HG03064 (cell line): ENCODE measurements at regions not wholly inside any gene's neighbourhood (a gene's known extent, or its start where the extent isn't known, plus 50 kb on each side); places are given as distances from the start of the nearest gene placed in this dataset.
"Not testable (repeated sequence)": the region's sequence is repeated elsewhere in the genome, so short reads cannot be mapped to it uniquely, and the experiment has no call there.

Source experiments
- ATAC-seq: cut with Tn5 transposase; IDR thresholded peaks from one replicate; pipeline ENCODE4 v1.9.1; 2021; ENCODE audit warnings: low read depth; ENCODE audit not compliant: unreplicated experiment

GRCh38 chr4:114334363-114334762 lies 264.2 kb upstream of the UGT8 start:
- ATAC-seq: not testable (repeated sequence)

- ATAC-seq: no peak
Measured at GRCh38 chr4:114334884-114335330, 263.7 kb upstream of the UGT8 start.

GRCh38 chr4:114335339-114335738 lies 263.3 kb upstream of the UGT8 start:
- ATAC-seq: no peak

GRCh38 chr4:114343015-114343414 lies 255.6 kb upstream of the UGT8 start:
- no peak for ATAC-seq

DNA sequence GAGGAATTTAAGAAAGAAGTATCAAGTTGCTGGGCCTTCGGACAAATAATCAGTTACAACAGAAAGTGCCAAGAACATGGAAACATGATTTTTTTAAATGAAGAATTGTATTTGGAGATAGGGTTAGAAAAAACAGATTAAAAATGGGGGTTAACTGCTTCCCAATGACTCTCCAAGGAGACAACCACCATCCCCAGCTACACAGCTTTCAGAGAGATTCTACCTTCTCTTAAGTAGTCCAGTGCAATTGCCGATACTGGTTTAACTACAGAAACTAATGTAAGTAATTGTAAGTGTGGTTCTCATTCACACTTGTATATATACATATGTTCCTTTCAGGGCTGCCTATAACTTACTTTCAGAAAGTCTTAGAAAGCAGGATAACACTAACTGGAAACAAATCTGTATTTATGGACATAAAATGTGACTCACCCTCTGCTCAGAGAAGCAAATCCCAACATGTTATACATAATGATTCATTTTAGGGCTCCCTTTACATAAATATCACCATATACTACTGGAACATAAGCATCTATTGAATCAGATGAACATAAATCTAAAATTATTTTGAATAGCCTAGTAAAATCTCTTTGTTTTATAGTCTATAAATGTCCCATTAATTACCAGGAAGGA lies 248.9 kb upstream of the UGT8 start:
- no peak for ATAC-seq

DNA sequence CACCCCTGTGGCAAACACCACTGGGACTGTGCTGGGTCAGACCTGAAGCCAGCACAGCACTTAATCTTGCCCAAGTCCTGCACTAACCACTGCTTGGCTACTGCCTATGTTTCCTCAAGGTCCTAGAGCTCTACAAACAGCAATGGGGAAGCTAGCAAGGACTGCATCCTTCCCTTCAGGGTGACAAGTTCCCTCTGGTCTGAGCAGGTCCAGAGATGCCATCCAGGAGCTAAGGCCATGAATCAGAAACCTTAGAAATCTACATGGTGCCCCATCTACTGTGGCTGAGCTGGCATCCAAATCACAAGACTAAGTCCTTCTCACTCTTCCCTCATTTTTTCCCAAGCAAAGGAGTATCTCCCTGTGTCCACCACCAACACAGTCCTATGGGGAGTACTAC lies 239.7 kb upstream of the UGT8 start:
- no peak for ATAC-seq

DNA sequence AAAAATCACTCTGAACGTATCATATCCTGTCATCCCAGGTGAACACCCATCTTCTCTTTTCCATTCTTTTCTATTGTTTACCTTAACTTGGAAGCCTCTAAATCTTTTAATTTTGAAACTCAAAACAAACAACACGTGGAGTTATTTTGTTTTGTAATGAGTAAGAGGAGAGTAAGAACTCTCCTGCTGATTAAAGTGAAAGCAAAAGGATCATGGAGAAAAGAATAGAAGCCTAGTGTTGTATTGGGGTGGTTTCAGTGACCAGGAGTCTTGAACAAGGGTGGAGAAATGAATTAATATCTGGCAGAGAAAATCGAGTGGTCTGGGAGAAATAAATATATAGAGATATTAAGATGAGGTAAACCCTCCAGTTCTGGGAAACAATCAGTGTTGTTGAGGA lies 237.4 kb upstream of the UGT8 start:
- no peak for ATAC-seq

DNA sequence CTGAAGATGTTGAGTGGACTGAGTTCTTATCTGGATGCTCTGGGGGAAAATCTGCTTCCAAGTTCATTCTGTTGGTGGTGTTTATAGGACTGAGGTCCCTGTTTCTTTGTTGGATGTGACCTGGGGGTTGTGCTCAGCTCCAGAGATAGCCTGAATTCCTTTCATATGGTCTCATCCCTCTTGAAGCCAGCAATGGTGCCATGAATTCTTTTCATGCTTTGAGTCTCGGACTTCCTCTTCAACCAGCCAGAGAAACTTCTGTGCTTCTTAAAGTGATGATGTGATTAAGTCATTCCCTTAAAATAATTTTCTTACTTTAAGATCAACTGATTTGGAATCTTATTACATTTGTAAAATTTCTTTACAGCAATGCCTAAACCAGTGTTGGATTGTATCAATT lies 233.8 kb upstream of the UGT8 start:
- ATAC-seq: no peak

GRCh38 chr4:114365591-114365990 lies 233.0 kb upstream of the UGT8 start:
- ATAC-seq: no peak

DNA sequence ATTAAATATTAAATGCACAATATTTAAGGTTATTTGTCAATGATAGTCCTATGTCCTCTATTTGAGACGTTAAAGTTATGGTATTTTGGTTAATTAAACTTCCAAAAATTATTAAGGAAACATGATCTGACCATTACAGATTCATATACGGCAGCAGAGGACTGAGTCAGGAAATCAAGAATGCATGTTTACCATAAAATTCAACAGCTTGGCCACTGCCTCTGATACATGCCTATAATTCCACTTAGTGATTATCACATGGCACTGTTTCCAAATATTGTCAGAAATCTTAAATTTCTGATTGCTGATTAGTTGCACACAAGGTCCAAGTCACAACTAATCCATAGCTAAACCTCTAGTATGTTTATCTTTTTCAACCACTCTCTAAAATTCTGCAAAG lies 232.2 kb upstream of the UGT8 start:
- ATAC-seq: no peak

DNA sequence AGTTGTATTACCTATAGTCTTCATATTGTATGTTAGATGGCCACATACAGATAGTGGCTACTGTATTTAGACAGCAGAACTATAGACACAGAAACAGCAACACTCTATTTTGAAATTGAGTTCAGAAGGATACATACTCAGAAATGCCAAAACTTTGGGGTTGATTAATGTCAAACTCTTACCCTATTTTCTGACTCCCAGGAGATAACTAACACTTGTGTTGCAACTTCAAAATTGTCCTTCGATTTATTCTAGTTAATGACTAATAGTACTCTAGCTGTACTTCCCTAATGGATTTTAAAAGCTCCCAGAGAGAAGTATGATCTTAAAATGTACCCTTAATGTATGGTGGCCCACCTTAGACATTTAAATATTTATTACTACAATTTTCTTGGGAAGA lies 229.9 kb upstream of the UGT8 start:
- no peak for ATAC-seq

GRCh38 chr4:114373508-114373907 lies 225.1 kb upstream of the UGT8 start:
- no peak for ATAC-seq

GRCh38 chr4:114378305-114378903 lies 220.2 kb upstream of the UGT8 start:
- ATAC-seq: no peak

- ATAC-seq: no peak
Measured at GRCh38 chr4:114383067-114383466, 215.5 kb upstream of the UGT8 start.

DNA sequence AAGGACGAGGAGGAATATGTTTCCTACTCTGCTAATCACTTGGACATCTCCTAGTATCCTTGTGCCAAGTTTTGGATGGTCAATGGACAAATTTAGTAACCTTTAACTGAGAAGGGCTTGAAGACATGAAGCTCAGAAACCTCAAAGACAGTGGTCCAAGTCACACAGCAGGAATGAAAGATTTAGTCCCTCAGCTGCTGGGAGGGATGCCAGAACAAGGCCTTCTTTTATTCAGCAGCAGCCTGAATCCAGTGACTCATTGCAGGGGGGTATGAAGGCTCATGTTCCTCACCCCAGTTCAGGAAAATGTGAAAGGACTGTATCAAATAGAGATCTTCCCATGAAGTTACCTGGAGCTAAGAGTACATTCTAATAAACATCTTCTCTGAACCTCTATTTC lies 214.9 kb upstream of the UGT8 start:
- no peak for ATAC-seq

- ATAC-seq: no peak
Measured at GRCh38 chr4:114384629-114385028, 214.0 kb upstream of the UGT8 start.

- no peak for ATAC-seq
Measured at GRCh38 chr4:114385195-114385985, 213.2 kb upstream of the UGT8 start.

DNA sequence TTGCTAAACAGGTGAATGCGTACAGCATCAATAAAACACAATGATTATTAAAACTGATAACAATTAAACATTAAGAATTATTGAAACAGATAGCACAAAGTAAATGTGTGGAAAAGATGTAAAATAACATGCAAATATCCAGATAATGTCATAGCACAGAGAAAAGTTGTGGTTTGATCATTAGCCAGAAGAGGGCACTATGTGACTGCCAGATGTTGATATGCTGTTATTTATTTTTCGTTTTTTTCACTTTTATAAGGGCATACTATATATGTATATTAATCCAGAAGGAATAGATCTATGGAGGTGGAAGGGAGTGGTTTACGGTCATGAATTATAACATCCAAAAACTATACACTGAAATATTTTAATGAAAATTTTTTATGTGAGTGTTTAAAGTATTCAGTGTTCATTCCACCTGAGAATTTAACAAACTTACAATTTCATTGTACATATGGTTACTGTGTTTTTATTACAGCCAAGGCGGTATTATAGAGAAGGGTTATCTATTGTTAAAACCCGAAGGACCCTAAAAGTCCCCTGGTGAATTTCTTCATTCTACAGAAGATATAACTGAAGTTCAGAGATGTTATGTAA lies 211.9 kb upstream of the UGT8 start:
- ATAC-seq: no peak

- ATAC-seq: no peak
Measured at GRCh38 chr4:114389070-114389685, 209.4 kb upstream of the UGT8 start.

GRCh38 chr4:114393295-114394038 lies 205.1 kb upstream of the UGT8 start:
- ATAC-seq: no peak
